HG03460 (cell line): ENCODE measurements at regions not wholly inside any gene's neighbourhood (a gene's known extent, or its start where the extent isn't known, plus 50 kb on each side); places are given as distances from the start of the nearest gene placed in this dataset.
"Not testable (repeated sequence)": the region's sequence is repeated elsewhere in the genome, so short reads cannot be mapped to it uniquely, and the experiment has no call there.

Experiments
- ATAC-seq: cut with Tn5 transposase; IDR thresholded peaks from one replicate; pipeline ENCODE4 v1.9.1; 2021; ENCODE audit not compliant: unreplicated experiment

GRCh38 chr7:12930534-12930933 lies 243.1 kb downstream of the ARL4A start:
- ATAC-seq, result no peak

DNA sequence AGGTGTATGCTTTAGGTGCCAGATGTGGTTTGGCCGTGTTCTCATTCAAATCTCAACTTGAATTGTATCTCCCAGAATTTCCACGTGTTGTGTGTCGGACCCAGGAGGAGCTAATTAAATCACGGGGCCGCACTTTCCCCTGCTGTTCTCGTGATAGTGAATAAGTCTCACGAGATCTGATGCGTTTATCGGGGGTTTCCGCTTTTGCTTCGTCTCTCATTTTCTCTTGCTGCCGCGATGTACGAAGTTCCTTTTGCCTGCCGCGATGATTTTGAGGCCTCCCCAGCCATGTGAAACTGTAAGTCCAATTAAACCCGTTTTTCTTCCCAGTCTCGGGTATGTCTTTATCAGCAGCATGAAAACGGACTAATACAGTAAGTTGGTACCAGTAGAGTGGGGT lies 244.0 kb downstream of the ARL4A start:
- not testable (repeated sequence) for ATAC-seq

DNA sequence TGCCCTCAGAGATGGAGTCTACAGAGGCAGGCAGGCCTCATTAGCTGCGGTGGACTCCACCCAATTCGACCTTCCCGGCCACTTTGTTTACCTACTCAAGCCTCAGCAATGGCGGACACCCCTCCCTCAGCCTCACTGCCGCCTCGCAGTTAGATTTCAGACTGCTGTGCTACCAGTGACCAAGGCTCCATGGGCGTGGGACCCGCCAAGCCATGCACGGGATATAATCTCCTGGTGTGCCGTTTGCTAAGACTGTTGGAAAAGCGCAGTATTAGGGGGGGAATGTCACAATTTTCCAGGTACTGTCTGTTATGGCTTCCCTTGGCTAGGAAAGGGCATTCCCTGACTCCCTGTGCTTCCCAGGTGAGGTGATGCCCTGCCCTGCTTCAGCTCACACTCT lies 252.3 kb downstream of the ARL4A start:
- no peak for ATAC-seq

DNA sequence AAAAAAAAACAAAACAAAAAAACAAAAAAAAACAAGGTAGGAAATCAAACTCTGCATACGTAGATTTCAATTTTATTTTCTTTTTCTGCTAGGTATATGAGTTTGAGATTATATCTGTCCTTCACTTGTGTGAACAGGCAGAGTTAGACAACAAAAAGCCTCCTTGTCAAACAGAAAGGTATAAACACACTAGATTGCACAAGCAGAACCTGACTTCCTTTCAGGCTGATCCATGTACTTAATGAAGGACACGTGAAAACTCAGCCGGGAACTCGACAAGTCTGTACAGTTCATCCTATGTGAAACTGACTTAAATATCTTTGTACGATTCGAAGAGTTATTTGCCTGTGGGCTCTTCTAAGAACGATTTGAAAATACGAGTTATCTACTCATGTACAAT lies 254.1 kb downstream of the ARL4A start:
- ATAC-seq, result no peak

GRCh38 chr7:12942609-12943008 lies 255.2 kb downstream of the ARL4A start:
- no peak for ATAC-seq

- ATAC-seq, result no peak
These were observed 256.3 kb downstream of the ARL4A start for GRCh38 chr7:12943781-12944180.

DNA sequence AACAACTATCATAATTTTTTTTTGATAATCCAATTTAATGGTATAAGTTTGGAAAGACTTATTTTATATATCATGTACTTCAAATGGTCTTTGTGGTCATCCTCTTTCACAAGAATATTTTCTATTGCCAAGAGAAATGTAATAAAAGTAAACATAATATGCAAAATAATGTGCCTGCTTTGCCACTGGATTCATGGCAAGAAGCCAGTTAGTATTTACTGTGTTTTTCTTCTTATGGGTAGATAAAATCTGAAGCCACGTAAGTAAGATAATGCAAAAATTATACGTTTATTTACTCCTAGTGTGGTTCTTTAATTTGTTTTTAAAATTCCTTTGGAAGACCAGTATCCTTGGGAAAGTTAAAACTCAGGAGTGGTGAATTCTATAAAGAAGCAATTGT lies 258.5 kb downstream of the ARL4A start:
- ATAC-seq, result no peak

DNA sequence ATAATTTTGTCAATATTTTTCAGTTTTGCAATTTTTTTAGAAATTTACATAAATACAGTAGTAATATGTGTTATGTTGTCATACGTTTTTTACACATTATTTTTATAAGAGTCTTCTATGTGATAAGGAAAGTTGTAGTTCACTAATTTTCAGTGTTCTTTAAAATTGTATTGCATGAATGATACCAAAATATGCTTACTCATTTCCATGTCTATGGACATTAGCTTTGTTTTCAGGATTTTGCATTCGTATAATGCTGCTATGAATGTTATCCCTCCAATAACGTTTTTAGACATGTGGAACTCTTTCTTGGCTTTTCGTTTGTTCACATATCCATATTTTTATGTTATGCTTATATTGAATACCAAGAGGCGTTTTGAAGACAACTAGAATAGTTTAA lies 260.0 kb downstream of the ARL4A start:
- no peak for ATAC-seq

GRCh38 chr7:12949060-12949931 lies 261.9 kb downstream of the ARL4A start:
- no peak for ATAC-seq

DNA sequence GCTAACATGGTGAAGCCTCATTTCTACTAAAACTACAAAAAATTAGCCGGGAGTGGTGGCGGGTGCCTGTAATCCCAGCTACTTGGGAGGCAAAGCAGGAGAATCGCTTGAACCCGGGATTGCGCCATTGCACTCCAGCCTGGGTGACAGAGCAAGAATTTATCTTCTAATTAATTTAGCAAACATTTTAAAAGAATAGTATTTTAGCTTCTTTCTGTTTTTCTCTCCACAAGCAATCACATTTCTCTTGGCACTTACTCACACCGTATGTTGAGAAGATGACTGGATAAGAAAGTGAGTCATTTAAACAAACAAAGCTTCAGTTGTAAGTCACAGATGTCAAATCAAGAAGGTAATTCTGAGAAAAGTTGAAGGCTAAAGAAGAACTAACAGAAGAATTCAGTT lies 264.0 kb downstream of the ARL4A start:
- no peak for ATAC-seq

DNA sequence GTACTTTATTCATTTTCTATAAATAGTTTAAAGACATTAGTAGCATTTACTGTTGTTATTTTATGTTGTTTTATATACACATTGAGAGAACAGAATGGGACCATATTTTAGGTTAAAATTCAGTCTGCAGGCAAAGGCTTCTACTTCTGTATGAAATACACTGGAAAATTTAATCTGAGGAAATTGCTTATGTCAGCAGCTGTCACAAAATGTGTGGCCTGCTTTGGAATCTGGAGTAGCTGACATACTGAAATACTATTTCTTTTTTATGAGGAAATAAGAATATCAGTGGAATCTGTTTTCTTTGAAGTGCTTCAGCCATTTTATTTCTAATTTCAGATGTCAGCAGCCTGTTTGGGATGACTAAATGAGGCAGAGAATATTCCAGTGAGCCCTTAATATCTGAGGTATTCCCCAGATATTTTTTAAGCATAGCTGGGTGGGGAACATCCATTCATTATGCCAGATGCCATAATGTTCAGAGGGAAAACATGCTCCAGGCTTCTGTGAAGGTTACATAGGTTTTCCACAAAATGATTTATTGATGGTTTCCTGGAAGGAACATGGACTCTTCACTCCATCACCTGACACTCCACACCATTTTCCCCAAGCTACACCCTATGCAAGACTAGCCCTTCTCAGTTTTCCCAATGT lies 267.1 kb downstream of the ARL4A start:
- ATAC-seq, result no peak

DNA sequence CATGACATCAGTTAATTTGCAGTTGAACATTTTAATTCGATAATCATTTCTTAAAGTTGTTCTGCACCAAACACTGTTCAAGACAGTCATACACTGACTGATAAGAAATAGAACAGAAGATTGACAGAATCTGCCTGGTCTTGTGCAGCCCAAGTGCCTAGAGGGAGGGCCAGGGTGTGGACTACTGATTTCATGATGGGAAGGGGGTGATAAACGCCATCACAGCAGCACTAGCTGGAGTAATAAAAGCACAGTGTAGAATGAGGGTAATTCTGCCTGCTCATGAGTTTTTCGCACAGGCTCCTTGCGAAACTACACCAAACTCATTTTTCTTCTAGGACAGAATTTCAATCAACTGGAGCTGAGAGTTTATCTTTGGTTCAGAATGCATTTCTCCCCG lies 270.1 kb downstream of the ARL4A start:
- ATAC-seq, result no peak

- no peak for ATAC-seq
These were observed 274.6 kb downstream of the ARL4A start for GRCh38 chr7:12961910-12962480.

DNA sequence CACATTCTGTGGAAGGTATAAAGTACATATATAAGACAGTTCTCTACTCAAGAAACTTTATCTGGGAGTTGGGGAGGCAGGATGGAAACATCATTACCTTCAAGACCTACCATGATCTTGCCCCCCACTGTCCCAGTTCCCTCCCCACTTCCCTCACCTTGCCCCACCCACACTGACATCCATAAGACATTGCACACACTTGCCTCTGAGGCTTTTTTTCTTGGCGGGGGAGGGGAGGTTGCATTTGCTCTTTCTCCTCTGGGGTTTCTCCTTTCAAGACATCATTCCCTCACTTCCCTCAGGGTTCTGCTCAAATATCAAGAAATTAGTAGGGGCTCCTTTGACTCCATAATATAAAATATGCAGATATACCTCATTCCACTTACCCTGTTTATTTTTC lies 276.0 kb downstream of the ARL4A start:
- no peak for ATAC-seq

- no peak for ATAC-seq
These were observed 277.4 kb downstream of the ARL4A start for GRCh38 chr7:12964836-12965235.

DNA sequence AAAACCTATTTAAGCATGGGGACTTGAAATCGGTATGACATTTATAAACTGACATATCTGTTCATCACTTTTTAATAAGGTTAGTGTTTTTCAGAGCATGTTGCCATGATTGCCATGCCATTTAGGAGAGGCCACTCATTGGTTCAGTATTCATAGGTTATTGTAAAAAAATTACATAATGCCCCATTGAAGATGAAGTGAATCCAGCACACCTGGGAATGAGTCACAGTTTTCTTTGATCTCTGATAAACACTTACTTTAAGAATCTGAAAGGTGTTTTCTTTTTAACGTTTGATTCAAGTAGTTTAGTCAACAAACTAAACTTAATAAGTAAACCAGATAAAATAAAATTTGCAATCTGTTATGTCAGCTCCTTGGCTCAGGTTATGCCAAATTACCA lies 278.3 kb downstream of the ARL4A start:
- no peak for ATAC-seq

DNA sequence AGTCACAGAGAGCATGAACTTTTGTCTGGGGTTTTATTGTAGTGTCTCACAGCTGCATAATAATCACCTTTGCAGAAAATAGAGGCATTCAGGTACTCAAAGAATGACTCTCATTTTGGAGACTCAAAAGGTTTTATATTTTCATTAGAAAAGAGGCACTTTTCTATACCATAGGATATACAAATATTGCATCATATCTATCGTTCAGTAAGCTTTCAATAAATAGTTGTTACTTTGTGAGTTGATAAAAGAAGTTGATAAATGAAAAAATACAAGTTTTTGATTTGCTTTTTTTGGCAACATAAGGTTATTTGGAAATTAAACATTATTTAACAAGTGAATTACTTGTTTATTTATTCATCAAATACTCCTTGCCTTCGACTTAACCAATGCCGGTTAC lies 279.9 kb downstream of the ARL4A start:
- no peak for ATAC-seq

DNA sequence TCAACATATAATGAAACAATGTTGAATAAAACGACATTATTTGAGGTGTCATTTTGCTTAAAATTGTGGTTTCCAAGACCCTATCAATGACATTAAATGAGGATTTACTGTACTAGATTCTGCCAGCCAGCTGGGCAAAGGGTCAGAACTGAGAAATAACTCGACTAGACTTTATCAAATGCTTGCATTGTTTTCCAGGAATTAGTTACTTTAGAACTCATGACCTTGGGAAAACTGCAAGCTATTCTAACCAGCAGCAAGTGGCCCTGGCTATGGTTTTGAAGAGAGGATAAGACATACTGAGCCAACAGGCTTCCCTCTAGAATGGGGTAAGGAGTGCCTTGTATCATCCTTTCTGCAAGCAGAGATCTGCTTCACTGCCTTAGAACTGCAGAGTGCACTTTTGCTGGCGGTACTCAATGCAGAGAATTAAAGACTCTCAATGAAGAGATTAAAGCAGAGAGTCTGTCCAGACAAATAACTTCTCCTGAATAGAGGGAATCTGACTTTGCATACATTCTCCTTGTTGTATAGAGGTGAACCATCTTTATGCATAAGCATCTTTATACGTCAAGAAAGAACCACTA lies 281.5 kb downstream of the ARL4A start:
- no peak for ATAC-seq

DNA sequence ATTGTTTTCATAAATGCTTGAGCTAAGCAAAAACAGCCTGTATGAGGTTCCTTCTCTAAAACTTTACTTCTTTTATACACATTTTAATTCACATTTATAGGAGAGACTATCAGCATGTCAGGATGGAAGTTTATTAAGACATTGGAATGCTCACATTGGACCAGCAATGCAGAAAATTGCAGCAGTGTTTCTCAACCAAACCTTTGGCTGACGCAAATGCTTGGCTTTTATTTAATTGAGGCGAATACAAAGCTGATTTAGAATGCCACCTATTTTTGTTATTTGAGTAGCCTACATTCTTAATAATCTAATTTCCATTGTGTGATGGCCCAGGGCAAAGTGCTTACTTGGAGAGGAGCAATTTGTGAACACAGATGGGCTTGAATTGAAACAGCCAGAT lies 283.2 kb downstream of the ARL4A start:
- ATAC-seq, result no peak

DNA sequence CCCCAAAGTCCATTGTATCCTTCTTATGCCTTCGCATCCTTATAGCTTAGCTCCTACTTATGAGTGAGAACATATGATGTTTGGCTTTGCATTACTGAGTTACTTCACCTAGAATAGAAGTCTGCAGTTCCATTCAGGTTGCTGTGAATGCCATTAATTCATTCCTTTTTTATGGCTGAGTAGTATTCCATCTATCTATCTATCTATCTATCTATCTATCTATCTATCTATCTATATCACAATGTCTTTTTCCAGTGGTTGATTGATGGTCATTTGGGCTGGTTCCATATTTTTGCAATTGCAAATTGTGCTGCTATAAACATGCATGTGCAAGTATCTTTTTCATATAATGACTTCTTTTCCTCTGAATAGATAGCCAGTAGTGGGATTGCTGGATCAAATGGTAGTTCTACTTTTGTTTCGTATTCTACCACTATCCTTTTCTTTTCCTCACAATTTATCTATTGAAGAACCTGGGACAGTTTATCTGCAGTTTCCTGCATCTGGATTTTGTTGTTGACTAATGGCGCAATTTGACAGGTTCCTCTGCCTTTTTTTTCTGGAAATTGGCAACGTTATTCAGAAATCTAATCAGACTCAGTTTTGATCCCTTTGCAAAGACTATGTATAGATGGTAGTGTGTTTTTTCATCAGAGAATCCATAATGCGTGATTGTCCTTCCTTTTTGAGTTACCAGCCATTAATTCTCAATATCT lies 287.2 kb downstream of the ARL4A start:
- no peak for ATAC-seq

- no peak for ATAC-seq
These were observed 288.0 kb downstream of the ARL4A start for GRCh38 chr7:12975412-12975811.
